Natural killer cell (primary cell): ENCODE measurements at regions not wholly inside any gene's neighbourhood (a gene's known extent, or its start where the extent isn't known, plus 50 kb on each side); places are given as distances from the start of the nearest gene placed in this dataset.

ENCODE experiments used
- ATAC-seq, 3 donors: fragments of 150-1000 bp in 2 of 3; fragments of 200-7000 bp in 1 of 3; cut with Tn5 transposase; 1 replicate in 1 of 3; 2 replicates in 2 of 3; pipeline ENCODE4 v1.10.0; 2021; ENCODE audit warnings: mild to moderate bottlenecking in 2 of 3, moderate library complexity in 2 of 3
- DNase-seq, 2 donors: peaks; one replicate each; pipeline versions ENCODE4 v3.0.0 to v3.0.0-alpha.2; 2013 to 2021; ENCODE audit warnings: mixed read lengths in 1 of 2
- H3K27ac ChIP-seq: one replicate; pipeline ENCODE4 v1.5.1; 2013; ENCODE audit warnings: mild to moderate bottlenecking, low read length
- H3K27me3 ChIP-seq: one replicate; pipeline ENCODE4 v1.6.1; 2013; ENCODE audit warnings: low read length; ENCODE audit not compliant: control insufficient read depth, insufficient read depth
- H3K36me3 ChIP-seq: one replicate; pipeline ENCODE4 v1.6.1; 2013; ENCODE audit warnings: low read length; ENCODE audit not compliant: control insufficient read depth, insufficient read depth
- H3K4me1 ChIP-seq: one replicate; pipeline ENCODE4 v1.6.1; 2013; ENCODE audit warnings: low read length; ENCODE audit not compliant: control insufficient read depth, insufficient read depth
- H3K4me3 ChIP-seq: one replicate; pipeline ENCODE4 v1.5.1; 2013; ENCODE audit warnings: low read length
- H3K9me3 ChIP-seq: one replicate; pipeline ENCODE4 v1.6.1; 2013; ENCODE audit warnings: low read length; ENCODE audit not compliant: control insufficient read depth, insufficient read depth
- H3K27ac Mint-ChIP-seq, 2 donors: one replicate each; pipeline ENCODE4 v1.8.0; 2022; ENCODE audit warnings: mild to moderate bottlenecking in 2 of 2, mixed read lengths in 2 of 2, moderate library complexity in 1 of 2
- H3K27me3 Mint-ChIP-seq, 2 donors: one replicate each; pipeline ENCODE4 v1.8.0; 2022; ENCODE audit warnings: low read depth in 2 of 2, mixed read lengths in 2 of 2
- H3K36me3 Mint-ChIP-seq: one replicate; pipeline ENCODE4 v1.8.0; 2022; ENCODE audit warnings: mixed read lengths
- H3K4me1 Mint-ChIP-seq, 2 donors: one replicate each; pipeline ENCODE4 v1.8.0; 2022; ENCODE audit warnings: mixed read lengths in 2 of 2
- H3K4me3 Mint-ChIP-seq: one replicate; pipeline ENCODE4 v1.8.0; 2022; ENCODE audit warnings: mild to moderate bottlenecking, moderate library complexity, mixed read lengths
- H3K9me3 Mint-ChIP-seq, 2 donors: one replicate each; pipeline ENCODE4 v1.8.0; 2022; ENCODE audit warnings: mixed read lengths in 2 of 2
- WGBS: methylation state at CpG from one replicate; pipeline ENCODE4 v1.1.7; 2013; ENCODE audit warnings: missing lambda C conversion rate; ENCODE audit not compliant: insufficient coverage; 5-methylcytosine and 5-hydroxymethylcytosine counted together
- intact Hi-C: fragments of 100-400 bp; cut with micrococcal nuclease; formaldehyde crosslinking; loops from one replicate; pipeline ENCODE4 v1.14.2; 2022
- TF ChIP-seq, protein P1 (sequence below): fragments of 200-600 bp; IDR thresholded peaks from one replicate; pipeline ENCODE4 v1.8.0; 2022; ENCODE audit warnings: antibody characterized with exemption

GRCh38 chr15:97521381-97522285 lies 438.9 kb upstream of the ARRDC4 start:
- Mint-ChIP-seq H3K9me3 (peaks cover 3 to 7% of the 10 kb centered on the region in 2 donors), H3K27ac (no peak overlapping the region), H3K4me3 (no peak overlapping the region), H3K27me3 (no peaks in the 10 kb centered on the region), H3K36me3 (no peaks in the 10 kb centered on the region), H3K4me1 (no peaks in the 10 kb centered on the region)
- H3K27ac ChIP-seq = no peak overlapping the region
- intact Hi-C loops = no loop called here
- no peak for DNase-seq
- no peaks in the 10 kb centered on the region for H3K27me3 ChIP-seq
- ATAC-seq = no peak
- no peaks in the 10 kb centered on the region for H3K9me3 ChIP-seq
- H3K36me3 ChIP-seq = no peaks in the 10 kb centered on the region
- TF ChIP-seq, protein P1, sequence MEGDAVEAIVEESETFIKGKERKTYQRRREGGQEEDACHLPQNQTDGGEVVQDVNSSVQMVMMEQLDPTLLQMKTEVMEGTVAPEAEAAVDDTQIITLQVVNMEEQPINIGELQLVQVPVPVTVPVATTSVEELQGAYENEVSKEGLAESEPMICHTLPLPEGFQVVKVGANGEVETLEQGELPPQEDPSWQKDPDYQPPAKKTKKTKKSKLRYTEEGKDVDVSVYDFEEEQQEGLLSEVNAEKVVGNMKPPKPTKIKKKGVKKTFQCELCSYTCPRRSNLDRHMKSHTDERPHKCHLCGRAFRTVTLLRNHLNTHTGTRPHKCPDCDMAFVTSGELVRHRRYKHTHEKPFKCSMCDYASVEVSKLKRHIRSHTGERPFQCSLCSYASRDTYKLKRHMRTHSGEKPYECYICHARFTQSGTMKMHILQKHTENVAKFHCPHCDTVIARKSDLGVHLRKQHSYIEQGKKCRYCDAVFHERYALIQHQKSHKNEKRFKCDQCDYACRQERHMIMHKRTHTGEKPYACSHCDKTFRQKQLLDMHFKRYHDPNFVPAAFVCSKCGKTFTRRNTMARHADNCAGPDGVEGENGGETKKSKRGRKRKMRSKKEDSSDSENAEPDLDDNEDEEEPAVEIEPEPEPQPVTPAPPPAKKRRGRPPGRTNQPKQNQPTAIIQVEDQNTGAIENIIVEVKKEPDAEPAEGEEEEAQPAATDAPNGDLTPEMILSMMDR = no peak
- no peaks in the 10 kb centered on the region for H3K4me1 ChIP-seq
- whole genome bisulfite sequencing = 67% methylated on average over 20 of the region's 21 CpGs
- no peak overlapping the region for H3K4me3 ChIP-seq

DNA sequence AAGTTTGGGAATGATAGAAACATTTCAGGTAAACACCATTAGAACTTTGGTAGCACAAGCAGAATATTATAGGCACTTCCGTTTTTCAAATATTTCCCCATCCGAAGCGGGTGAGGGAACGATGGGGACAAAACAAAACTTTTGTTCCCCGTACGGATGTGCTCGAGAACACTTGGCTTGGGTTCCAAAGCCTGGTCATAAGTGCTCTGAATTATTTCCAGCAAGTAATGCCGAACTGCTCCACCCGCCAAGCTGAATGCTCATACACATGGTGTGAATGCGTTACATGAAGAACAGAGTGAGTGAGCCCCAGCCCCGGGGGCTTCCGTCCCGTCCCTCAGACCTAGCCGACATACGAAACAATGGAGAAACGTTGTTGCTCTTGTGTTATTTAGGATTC lies 438.2 kb upstream of the ARRDC4 start:
- ATAC-seq (no peak), DNase-seq (no peak)
- Mint-ChIP-seq H3K27me3 (no peaks in the 10 kb centered on the region), H3K4me1 (no peaks in the 10 kb centered on the region), H3K36me3 (no peaks in the 10 kb centered on the region), H3K9me3 (peaks cover 3 to 7% of the 10 kb centered on the region in 2 donors), H3K4me3 (no peak overlapping the region), H3K27ac (no peak overlapping the region)
- intact Hi-C loops = no loop called here
- H3K9me3 ChIP-seq = no peaks in the 10 kb centered on the region
- WGBS = 87% methylated on average over 16 of the region's 16 CpGs
- no peak overlapping the region for H3K4me3 ChIP-seq
- H3K27me3 ChIP-seq = no peaks in the 10 kb centered on the region
- H3K4me1 ChIP-seq = no peaks in the 10 kb centered on the region
- no peaks in the 10 kb centered on the region for H3K36me3 ChIP-seq
- TF ChIP-seq, protein P1 = no peak
- H3K27ac ChIP-seq = no peak overlapping the region

DNA sequence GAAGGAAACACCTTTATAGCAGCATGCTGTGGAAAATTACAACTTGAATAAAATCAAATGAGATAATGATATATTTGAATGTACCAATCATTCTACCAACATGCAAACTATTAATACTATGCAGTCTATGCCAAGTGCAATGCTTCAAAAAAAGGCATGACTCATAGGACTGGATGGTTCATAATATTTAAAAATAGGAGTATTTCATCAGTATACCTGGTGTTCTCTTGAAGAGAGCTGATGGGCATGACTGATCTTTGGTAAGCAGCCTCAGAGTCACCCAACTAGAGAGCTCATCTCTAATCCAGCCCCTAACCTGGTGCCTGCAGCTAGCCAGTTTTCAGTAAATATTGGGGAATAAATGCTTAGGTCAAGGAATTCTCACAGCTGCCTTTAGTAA lies 434.7 kb upstream of the ARRDC4 start:
- intact Hi-C loops = no loop called here
- no peak overlapping the region for H3K4me3 Mint-ChIP-seq
- ATAC-seq (no peak), DNase-seq (no peak)
- H3K4me1 ChIP-seq = no peaks in the 10 kb centered on the region
- no peaks in the 10 kb centered on the region for H3K4me1 Mint-ChIP-seq
- no peaks in the 10 kb centered on the region for H3K36me3 Mint-ChIP-seq
- H3K27ac ChIP-seq = no peak overlapping the region
- no peaks in the 10 kb centered on the region for H3K9me3 ChIP-seq
- TF ChIP-seq, protein P1 = no peak
- peaks cover 3 to 6% of the 10 kb centered on the region in 2 donors for H3K9me3 Mint-ChIP-seq
- no peaks in the 10 kb centered on the region for H3K27me3 Mint-ChIP-seq
- H3K36me3 ChIP-seq = no peaks in the 10 kb centered on the region
- H3K4me3 ChIP-seq = no peak overlapping the region
- H3K27ac Mint-ChIP-seq = no peak overlapping the region
- no peaks in the 10 kb centered on the region for H3K27me3 ChIP-seq

- H3K9me3 Mint-ChIP-seq = peaks cover 3 to 8% of the 10 kb centered on the region in 2 donors
- Histone ChIP-seq H3K4me3 (no peak overlapping the region), H3K27me3 (no peaks in the 10 kb centered on the region), H3K36me3 (no peaks in the 10 kb centered on the region), H3K9me3 (no peaks in the 10 kb centered on the region), H3K27ac (no peak overlapping the region), H3K4me1 (no peaks in the 10 kb centered on the region)
- H3K27me3 Mint-ChIP-seq = no peaks in the 10 kb centered on the region
- H3K27ac Mint-ChIP-seq = no peak overlapping the region
- DNase-seq = no peak
- no peak overlapping the region for H3K4me3 Mint-ChIP-seq
- ATAC-seq = no peak
- H3K36me3 Mint-ChIP-seq = no peaks in the 10 kb centered on the region
- intact Hi-C loops = no loop called here
- H3K4me1 Mint-ChIP-seq = no peaks in the 10 kb centered on the region
- WGBS = 55% methylated on average over 2 of the region's 4 CpGs
- TF ChIP-seq, protein P1 = no peak
Observed at GRCh38 chr15:97528238-97528637, 432.3 kb upstream of the ARRDC4 start.
